Upper lobe of left lung (tissue), 4 donors: ENCODE measurements at regions not wholly inside any gene's neighbourhood (a gene's known extent, or its start where the extent isn't known, plus 50 kb on each side); places are given as distances from the start of the nearest gene placed in this dataset.

Experiments used
- POLR2A ChIP-seq, 4 donors: fragments of 450-650 bp; IDR thresholded peaks; one replicate each; pipeline ENCODE4 v1.5.1; 2016 to 2017; ENCODE audit warnings: antibody characterized with exemption in 4 of 4, mild to moderate bottlenecking in 2 of 4
- POLR2AphosphoS5 ChIP-seq, 2 donors: sonication (generic); formaldehyde crosslinking; IDR thresholded peaks; one replicate each; pipeline ENCODE4 v1.5.1; 2017; ENCODE audit warnings: antibody characterized with exemption in 2 of 2
- TF ChIP-seq, protein P1 (sequence below), 6 experiments: fragments of 450-650 bp in 4 of 6; fragments of 200-600 bp in 2 of 6; sonication (generic) in 2 of 6; IDR thresholded peaks; one replicate each; pipeline ENCODE4 v1.5.1; 2016 to 2019; ENCODE audit warnings: antibody characterized with exemption in 6 of 6

DNA sequence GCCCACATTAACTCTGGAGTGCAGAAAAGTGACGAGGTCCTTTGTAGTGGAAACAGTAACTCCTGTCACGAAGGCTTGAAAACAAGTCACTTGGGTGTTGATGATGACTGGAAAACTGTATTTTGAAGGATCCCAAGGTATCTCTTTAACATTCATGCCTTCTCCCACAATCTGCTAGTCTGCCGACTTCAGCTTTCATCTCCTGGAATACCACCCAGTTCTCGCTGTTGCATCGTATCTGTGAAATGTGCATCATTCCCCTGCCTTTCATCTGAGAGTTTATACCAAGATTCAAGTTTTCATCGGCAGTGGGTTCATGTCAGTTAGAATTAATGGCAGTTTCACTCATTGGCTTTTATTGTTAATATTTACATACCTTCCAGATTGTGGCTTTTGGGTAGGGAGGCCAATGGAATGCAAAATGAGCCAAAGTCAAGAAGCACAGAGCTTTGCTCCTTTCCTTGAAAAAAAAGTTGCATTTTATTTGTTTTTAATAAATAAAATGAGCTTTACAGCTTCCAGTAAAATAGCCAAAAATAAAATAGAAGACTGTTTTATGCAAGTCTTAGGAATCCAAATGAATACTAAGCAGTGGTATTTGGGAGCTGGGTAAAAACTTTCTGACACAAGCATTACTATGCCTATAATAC, 575.2 kb upstream of the WWC1 start:
- TF ChIP-seq, protein P1, sequence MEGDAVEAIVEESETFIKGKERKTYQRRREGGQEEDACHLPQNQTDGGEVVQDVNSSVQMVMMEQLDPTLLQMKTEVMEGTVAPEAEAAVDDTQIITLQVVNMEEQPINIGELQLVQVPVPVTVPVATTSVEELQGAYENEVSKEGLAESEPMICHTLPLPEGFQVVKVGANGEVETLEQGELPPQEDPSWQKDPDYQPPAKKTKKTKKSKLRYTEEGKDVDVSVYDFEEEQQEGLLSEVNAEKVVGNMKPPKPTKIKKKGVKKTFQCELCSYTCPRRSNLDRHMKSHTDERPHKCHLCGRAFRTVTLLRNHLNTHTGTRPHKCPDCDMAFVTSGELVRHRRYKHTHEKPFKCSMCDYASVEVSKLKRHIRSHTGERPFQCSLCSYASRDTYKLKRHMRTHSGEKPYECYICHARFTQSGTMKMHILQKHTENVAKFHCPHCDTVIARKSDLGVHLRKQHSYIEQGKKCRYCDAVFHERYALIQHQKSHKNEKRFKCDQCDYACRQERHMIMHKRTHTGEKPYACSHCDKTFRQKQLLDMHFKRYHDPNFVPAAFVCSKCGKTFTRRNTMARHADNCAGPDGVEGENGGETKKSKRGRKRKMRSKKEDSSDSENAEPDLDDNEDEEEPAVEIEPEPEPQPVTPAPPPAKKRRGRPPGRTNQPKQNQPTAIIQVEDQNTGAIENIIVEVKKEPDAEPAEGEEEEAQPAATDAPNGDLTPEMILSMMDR (IDR thresholded peaks at IDR 0.05), result no peak
- TF ChIP-seq POLR2A (IDR thresholded peaks at IDR 0.05) (no peak), POLR2AphosphoS5 (IDR thresholded peaks at IDR 0.05) (no peak)
